Loucy (cell line): ENCODE measurements at regions not wholly inside any gene's neighbourhood (a gene's known extent, or its start where the extent isn't known, plus 50 kb on each side); places are given as distances from the start of the nearest gene placed in this dataset.

Experiments used
- H2AFZ ChIP-seq: fragments of 200-600 bp; sonication (generic); 2 replicates; pipeline ENCODE4 v1.6.0; 2016; ENCODE audit warnings: antibody characterized with exemption, mild to moderate bottlenecking, low read length, moderate library complexity
- H3F3A ChIP-seq: fragments of 200-600 bp; 2 replicates; pipeline ENCODE4 v1.6.0; 2016; ENCODE audit warnings: antibody characterized with exemption, low read depth, mild to moderate bottlenecking
- H3K27me3 ChIP-seq: fragments of 200-600 bp; sonication (generic); 2 replicates; pipeline ENCODE4 v1.6.1; 2014; ENCODE audit warnings: low read length, mild to moderate bottlenecking; ENCODE audit not compliant: insufficient read depth, poor library complexity, severe bottlenecking
- H3K36me3 ChIP-seq: fragments of 200-600 bp; sonication (generic); 2 replicates; pipeline ENCODE4 v1.6.1; 2016; ENCODE audit warnings: low read length; ENCODE audit not compliant: insufficient read depth
- H3K4me1 ChIP-seq: fragments of 200-600 bp; sonication (generic); 2 replicates; pipeline ENCODE4 v1.5.1; 2014; ENCODE audit warnings: low read length, mild to moderate bottlenecking; ENCODE audit not compliant: insufficient read depth, poor library complexity, severe bottlenecking
- H3K4me2 ChIP-seq: fragments of 200-600 bp; sonication (generic); 2 replicates; pipeline ENCODE4 v1.6.0; 2014; ENCODE audit warnings: antibody characterized with exemption, low read length, low read depth, mild to moderate bottlenecking; ENCODE audit not compliant: poor library complexity, severe bottlenecking
- H3K4me3 ChIP-seq: fragments of 200-600 bp; sonication (generic); 2 replicates; pipeline ENCODE4 v1.5.1; 2014; ENCODE audit warnings: low read length, mild to moderate bottlenecking, mixed read lengths; ENCODE audit not compliant: poor library complexity, severe bottlenecking
- H3K79me2 ChIP-seq: fragments of 200-600 bp; sonication (generic); 2 replicates; pipeline ENCODE4 v1.6.1; 2014; ENCODE audit warnings: low read length; ENCODE audit not compliant: insufficient read depth
- H3K9ac ChIP-seq: fragments of 200-600 bp; sonication (generic); 2 replicates; pipeline ENCODE4 v1.6.0; 2014; ENCODE audit warnings: mild to moderate bottlenecking, low read depth, low read length, moderate library complexity; ENCODE audit not compliant: poor library complexity, severe bottlenecking
- H3K9me2 ChIP-seq: fragments of 200-600 bp; sonication (generic); replicated peaks from 2 replicates; pipeline ENCODE4 v1.6.1; 2016; ENCODE audit warnings: low read depth, low read length, mixed read lengths
- H3K9me3 ChIP-seq: fragments of 200-600 bp; sonication (generic); 2 replicates; pipeline ENCODE4 v1.6.1; 2014; ENCODE audit warnings: mild to moderate bottlenecking, antibody characterized with exemption, low read length, low read depth; ENCODE audit not compliant: insufficient read depth
- H4K20me1 ChIP-seq: fragments of 200-600 bp; sonication (generic); 2 replicates; pipeline ENCODE4 v1.6.0; 2014; ENCODE audit warnings: antibody characterized with exemption, low read length, mild to moderate bottlenecking; ENCODE audit not compliant: insufficient read depth, poor library complexity, severe bottlenecking
- CTCF ChIP-seq: fragments of 200-600 bp; sonication (generic); conservative IDR thresholded peaks from 2 replicates; pipeline ENCODE4 v1.5.1; 2014; ENCODE audit warnings: mild to moderate bottlenecking, antibody characterized with exemption, low read length
- EZH2phosphoT487 ChIP-seq: fragments of 200-600 bp; IDR thresholded peaks from 2 replicates; pipeline ENCODE4 v1.6.1; 2018; ENCODE audit warnings: antibody characterized with exemption, mild to moderate bottlenecking, moderate library complexity, borderline replicate concordance

GRCh38 chr10:106308284-106308683, 856.2 kb downstream of the SORCS1 start:
- Histone ChIP-seq H3K36me3 (no peaks in the 10 kb centered on the region), H3K4me1 (no peaks in the 10 kb centered on the region), H4K20me1 (no peaks in the 10 kb centered on the region), H3K4me3 (no peak overlapping the region), H3K9me2 (0 out of 2 replicates have a peak, but pooled peaks cover 5% of the 10 kb centered on the region), H3K9me3 (no peaks in the 10 kb centered on the region), H3K9ac (no peak overlapping the region), H3K79me2 (no peaks in the 10 kb centered on the region), H3F3A (no peaks in the 10 kb centered on the region), H2AFZ (no peak overlapping the region), H3K4me2 (no peak overlapping the region), H3K27me3 (no peaks in the 10 kb centered on the region)
- TF ChIP-seq EZH2phosphoT487 (no peak), CTCF (no peak)

GRCh38 chr10:106304056-106304455, 860.5 kb downstream of the SORCS1 start:
- Histone ChIP-seq H3K9me3 (no peaks in the 10 kb centered on the region), H3K9me2 (no peaks in the 10 kb centered on the region), H3F3A (no peaks in the 10 kb centered on the region), H2AFZ (no peak overlapping the region), H3K4me1 (no peaks in the 10 kb centered on the region), H3K36me3 (no peaks in the 10 kb centered on the region), H3K4me2 (no peak overlapping the region), H4K20me1 (no peaks in the 10 kb centered on the region), H3K27me3 (no peaks in the 10 kb centered on the region), H3K4me3 (no peak overlapping the region), H3K9ac (no peak overlapping the region), H3K79me2 (no peaks in the 10 kb centered on the region)
- TF ChIP-seq EZH2phosphoT487 (no peak), CTCF (no peak)

GRCh38 chr10:106302961-106303360, 861.5 kb downstream of the SORCS1 start:
- Histone ChIP-seq H3F3A (no peaks in the 10 kb centered on the region), H3K9me2 (no peaks in the 10 kb centered on the region), H3K4me3 (no peak overlapping the region), H3K9ac (no peak overlapping the region), H3K9me3 (no peaks in the 10 kb centered on the region), H3K4me2 (no peak overlapping the region), H3K4me1 (no peaks in the 10 kb centered on the region), H3K36me3 (no peaks in the 10 kb centered on the region), H3K79me2 (no peaks in the 10 kb centered on the region), H2AFZ (no peak overlapping the region), H4K20me1 (no peaks in the 10 kb centered on the region), H3K27me3 (no peaks in the 10 kb centered on the region)
- no peak for TF ChIP-seq EZH2phosphoT487
- no peak for TF ChIP-seq CTCF
